ENCODE measurements at regions not wholly inside any gene's neighbourhood (a gene's known extent, or its start where the extent isn't known, plus 50 kb on each side); places are given as distances from the start of the nearest gene placed in this dataset.

DNA sequence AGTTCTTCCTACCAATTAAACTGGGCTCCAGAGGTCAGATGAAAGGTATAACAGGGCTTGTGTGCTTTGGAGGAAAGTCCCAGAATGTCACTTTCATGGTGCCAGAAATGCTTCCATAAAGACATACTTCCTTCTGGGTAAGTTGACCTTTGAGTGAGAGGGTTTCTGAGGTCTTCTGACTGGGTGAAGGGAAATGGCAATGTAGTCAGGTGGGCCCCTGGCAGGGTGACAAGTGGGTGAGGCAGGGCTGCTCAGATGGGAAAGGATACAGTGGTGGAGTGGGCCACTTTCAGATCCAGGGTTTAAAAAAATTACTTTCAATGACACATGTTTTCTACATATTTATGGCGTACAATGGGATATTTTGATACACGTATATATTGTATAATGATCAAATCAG, 136.5 kb upstream of the PITX1 start:
- H3K4me3 ChIP-seq = no peak overlapping the region
- POLR2A ChIA-PET = no interaction called here
- no TSS peak for BruUV-seq (replicated peaks)
- intact Hi-C loops (cut with micrococcal nuclease; ENCODE audit: unreplicated experiment) (no loop called here), in situ Hi-C loops (cut with MboI) (no loop called here)
- FAIRE-seq (no peak), DNase-seq (ENCODE audit: low read depth, low spot score) (no peak), ATAC-seq (no peak)
- H3K27ac ChIP-seq (ENCODE audit: control insufficient read depth, insufficient read depth) = no peak overlapping the region
- no peak overlapping the region for H3K9ac ChIP-seq (ENCODE audit: control insufficient read depth, insufficient read depth, low read length)
- no peaks in the 10 kb centered on the region for H3K4me1 ChIP-seq (ENCODE audit: control insufficient read depth, insufficient read depth, low read length)
- H3K79me2 ChIP-seq (ENCODE audit: control insufficient read depth, insufficient read depth, low read length) = no peaks in the 10 kb centered on the region
- RAD21 ChIA-PET (ENCODE audit: unreplicated experiment) = no interaction called here
- peaks cover 4 to 5% of the 10 kb centered on the region in 2 experiments; a peak in 3 of 4 replicates for H3K27me3 ChIP-seq (replicated peaks in 1 of 2; ENCODE audit: control insufficient read depth in 2 of 2, insufficient read depth in 2 of 2, low read length in 1 of 2)
- H3K9me3 ChIP-seq (replicated peaks; ENCODE audit: control insufficient read depth, insufficient read depth, low read length) = no peaks in the 10 kb centered on the region
- H3K36me3 ChIP-seq (ENCODE audit: control insufficient read depth in 2 of 2, insufficient read depth in 2 of 2, low read length in 1 of 2) = no peaks in the 10 kb centered on the region
- no peak overlapping the region for H2AFZ ChIP-seq (ENCODE audit: control insufficient read depth, low read depth, low read length)
- SMC1A ChIA-PET (ENCODE audit: uncharacterized antibody, unreplicated experiment) = no interaction called here
- H4K20me1 ChIP-seq (ENCODE audit: control insufficient read depth, insufficient read depth) = no peaks in the 10 kb centered on the region
- H3K4me2 ChIP-seq (ENCODE audit: control insufficient read depth, insufficient read depth) = no peak overlapping the region
- no peak for TF ChIP-seq MAX (IDR thresholded peaks at IDR 0.05; ENCODE audit: low read depth, low read length)
- no peak for TF ChIP-seq YBX1 (IDR thresholded peaks at IDR 0.05)
- no peak for TF ChIP-seq MTA2 (IDR thresholded peaks at IDR 0.05; ENCODE audit: low read depth)
- TF ChIP-seq USF1 (IDR thresholded peaks at IDR 0.05; ENCODE audit: borderline replicate concordance, extremely low read length, insufficient read depth, low read depth, low read length) = no peak
- TF ChIP-seq, protein P1, sequence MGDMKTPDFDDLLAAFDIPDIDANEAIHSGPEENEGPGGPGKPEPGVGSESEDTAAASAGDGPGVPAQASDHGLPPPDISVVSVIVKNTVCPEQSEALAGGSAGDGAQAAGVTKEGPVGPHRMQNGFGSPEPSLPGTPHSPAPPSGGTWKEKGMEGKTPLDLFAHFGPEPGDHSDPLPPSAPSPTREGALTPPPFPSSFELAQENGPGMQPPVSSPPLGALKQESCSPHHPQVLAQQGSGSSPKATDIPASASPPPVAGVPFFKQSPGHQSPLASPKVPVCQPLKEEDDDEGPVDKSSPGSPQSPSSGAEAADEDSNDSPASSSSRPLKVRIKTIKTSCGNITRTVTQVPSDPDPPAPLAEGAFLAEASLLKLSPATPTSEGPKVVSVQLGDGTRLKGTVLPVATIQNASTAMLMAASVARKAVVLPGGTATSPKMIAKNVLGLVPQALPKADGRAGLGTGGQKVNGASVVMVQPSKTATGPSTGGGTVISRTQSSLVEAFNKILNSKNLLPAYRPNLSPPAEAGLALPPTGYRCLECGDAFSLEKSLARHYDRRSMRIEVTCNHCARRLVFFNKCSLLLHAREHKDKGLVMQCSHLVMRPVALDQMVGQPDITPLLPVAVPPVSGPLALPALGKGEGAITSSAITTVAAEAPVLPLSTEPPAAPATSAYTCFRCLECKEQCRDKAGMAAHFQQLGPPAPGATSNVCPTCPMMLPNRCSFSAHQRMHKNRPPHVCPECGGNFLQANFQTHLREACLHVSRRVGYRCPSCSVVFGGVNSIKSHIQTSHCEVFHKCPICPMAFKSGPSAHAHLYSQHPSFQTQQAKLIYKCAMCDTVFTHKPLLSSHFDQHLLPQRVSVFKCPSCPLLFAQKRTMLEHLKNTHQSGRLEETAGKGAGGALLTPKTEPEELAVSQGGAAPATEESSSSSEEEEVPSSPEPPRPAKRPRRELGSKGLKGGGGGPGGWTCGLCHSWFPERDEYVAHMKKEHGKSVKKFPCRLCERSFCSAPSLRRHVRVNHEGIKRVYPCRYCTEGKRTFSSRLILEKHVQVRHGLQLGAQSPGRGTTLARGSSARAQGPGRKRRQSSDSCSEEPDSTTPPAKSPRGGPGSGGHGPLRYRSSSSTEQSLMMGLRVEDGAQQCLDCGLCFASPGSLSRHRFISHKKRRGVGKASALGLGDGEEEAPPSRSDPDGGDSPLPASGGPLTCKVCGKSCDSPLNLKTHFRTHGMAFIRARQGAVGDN (IDR thresholded peaks at IDR 0.05) = no peak
- TF ChIP-seq, protein P2, sequence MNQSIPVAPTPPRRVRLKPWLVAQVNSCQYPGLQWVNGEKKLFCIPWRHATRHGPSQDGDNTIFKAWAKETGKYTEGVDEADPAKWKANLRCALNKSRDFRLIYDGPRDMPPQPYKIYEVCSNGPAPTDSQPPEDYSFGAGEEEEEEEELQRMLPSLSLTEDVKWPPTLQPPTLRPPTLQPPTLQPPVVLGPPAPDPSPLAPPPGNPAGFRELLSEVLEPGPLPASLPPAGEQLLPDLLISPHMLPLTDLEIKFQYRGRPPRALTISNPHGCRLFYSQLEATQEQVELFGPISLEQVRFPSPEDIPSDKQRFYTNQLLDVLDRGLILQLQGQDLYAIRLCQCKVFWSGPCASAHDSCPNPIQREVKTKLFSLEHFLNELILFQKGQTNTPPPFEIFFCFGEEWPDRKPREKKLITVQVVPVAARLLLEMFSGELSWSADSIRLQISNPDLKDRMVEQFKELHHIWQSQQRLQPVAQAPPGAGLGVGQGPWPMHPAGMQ (IDR thresholded peaks at IDR 0.05; ENCODE audit: borderline replicate concordance) = no peak
- no peak for TF ChIP-seq WRNIP1 (IDR thresholded peaks at IDR 0.05; ENCODE audit: borderline replicate concordance, low read depth, low read length)
- CTCF ChIA-PET = no interaction called here
- WGBS (ENCODE audit: insufficient coverage, insufficient replicate concordance, low lambda C conversion rate, missing lambda C conversion rate) = 58% methylated on average over 2 of the region's 2 CpGs
